Spinal cord (tissue), 9 donors: ENCODE measurements at regions not wholly inside any gene's neighbourhood (a gene's known extent, or its start where the extent isn't known, plus 50 kb on each side); places are given as distances from the start of the nearest gene placed in this dataset.
"Not testable (repeated sequence)": the region's sequence is repeated elsewhere in the genome, so short reads cannot be mapped to it uniquely, and the experiment has no call there.

Source experiments
- DNase-seq, 6 donors: peaks; one replicate each; pipeline versions ENCODE4 v3.0.0 to v3.0.0-alpha.2; 2013 to 2015; ENCODE audit warnings: low spot score in 6 of 6, low read depth in 4 of 6
- H3K27ac ChIP-seq: one replicate; pipeline ENCODE4 v1.5.1; 2013; ENCODE audit warnings: low read depth, low read length, control low read depth
- H3K27me3 ChIP-seq: one replicate; pipeline ENCODE4 v1.6.1; 2013; ENCODE audit warnings: low read length; ENCODE audit not compliant: control insufficient read depth, insufficient read depth
- H3K36me3 ChIP-seq: one replicate; pipeline ENCODE4 v1.6.1; 2013; ENCODE audit warnings: low read length; ENCODE audit not compliant: control insufficient read depth, insufficient read depth
- H3K4me1 ChIP-seq: one replicate; pipeline ENCODE4 v1.6.1; 2013; ENCODE audit warnings: low read length; ENCODE audit not compliant: control insufficient read depth, insufficient read depth
- H3K4me3 ChIP-seq: one replicate; pipeline ENCODE4 v1.5.1; 2013; ENCODE audit warnings: low read depth, low read length, control low read depth
- H3K9me3 ChIP-seq: one replicate; pipeline ENCODE4 v1.6.1; 2013; ENCODE audit warnings: low read length; ENCODE audit not compliant: control insufficient read depth, insufficient read depth
- WGBS: methylation state at CpG from one replicate; pipeline ENCODE4 v1.1.5; 2013; ENCODE audit warnings: missing lambda C conversion rate; ENCODE audit not compliant: insufficient coverage; 5-methylcytosine and 5-hydroxymethylcytosine counted together
- donor health status: healthy.

DNA sequence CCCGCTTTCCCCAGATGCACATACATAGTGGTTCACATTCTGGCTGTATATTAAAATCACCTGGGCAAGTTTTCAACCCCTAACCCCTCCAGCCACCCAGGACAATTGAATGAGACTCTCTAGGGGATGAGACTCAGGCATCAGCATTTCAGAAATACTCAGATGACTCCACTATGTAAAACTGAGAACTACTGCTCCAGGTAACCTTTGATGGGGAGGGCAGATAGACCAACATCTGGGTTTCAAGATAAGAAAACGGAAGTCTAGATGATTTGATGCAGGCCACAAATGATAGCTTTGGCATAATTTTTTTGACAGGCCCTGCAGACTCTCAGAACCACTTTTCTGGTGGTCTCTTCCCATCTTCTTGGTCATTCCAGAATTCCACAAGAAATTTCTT is 341.1 kb downstream of the EMP1 start:
- H3K36me3 ChIP-seq = no peaks in the 10 kb centered on the region
- no peak overlapping the region for H3K27ac ChIP-seq
- H3K27me3 ChIP-seq = no peaks in the 10 kb centered on the region
- 90% methylated on average over 1 of the region's 2 CpGs for WGBS
- H3K9me3 ChIP-seq = no peaks in the 10 kb centered on the region
- no peak for DNase-seq
- H3K4me1 ChIP-seq = peaks cover 4% of the 10 kb centered on the region
- no peak overlapping the region for H3K4me3 ChIP-seq

DNA sequence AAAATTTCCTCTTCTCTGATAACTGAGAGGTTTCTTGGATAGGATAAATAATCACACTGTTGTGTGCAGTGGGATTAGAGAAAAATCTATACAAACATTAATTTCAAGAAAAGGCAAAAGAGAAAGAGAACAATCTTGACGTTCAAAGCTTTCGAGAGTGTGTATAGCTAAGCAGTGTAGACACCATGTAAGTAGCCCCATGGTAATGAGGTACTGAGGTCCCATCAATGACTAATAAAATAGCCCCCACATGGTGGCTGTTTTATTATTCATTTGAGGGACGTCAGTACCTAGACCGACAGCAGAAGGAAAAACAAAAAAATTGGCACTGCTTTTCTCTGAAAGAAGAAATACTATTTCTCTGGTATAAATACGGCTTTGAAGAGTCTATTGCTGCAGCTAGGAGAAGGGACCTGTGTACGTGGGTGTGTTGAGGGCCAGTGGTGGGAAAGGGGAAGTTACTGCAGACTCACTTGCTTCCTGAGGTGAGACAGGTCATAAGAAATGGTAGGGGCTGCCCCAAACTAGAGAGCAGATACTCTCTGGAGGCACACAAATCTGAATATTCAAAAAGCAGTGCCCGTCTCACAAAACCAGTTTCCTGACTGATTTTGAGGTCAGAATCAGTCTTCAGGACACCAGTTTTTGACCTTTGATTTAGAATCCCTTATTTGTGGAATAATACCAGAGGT is 339.8 kb downstream of the EMP1 start:
- Histone ChIP-seq H3K9me3 (no peaks in the 10 kb centered on the region), H3K4me1 (peaks cover 4% of the 10 kb centered on the region), H3K36me3 (no peaks in the 10 kb centered on the region), H3K27ac (no peak overlapping the region), H3K4me3 (no peak overlapping the region), H3K27me3 (no peaks in the 10 kb centered on the region)
- DNase-seq = no peak
- WGBS = 91% methylated on average over 4 of the region's 7 CpGs

DNA sequence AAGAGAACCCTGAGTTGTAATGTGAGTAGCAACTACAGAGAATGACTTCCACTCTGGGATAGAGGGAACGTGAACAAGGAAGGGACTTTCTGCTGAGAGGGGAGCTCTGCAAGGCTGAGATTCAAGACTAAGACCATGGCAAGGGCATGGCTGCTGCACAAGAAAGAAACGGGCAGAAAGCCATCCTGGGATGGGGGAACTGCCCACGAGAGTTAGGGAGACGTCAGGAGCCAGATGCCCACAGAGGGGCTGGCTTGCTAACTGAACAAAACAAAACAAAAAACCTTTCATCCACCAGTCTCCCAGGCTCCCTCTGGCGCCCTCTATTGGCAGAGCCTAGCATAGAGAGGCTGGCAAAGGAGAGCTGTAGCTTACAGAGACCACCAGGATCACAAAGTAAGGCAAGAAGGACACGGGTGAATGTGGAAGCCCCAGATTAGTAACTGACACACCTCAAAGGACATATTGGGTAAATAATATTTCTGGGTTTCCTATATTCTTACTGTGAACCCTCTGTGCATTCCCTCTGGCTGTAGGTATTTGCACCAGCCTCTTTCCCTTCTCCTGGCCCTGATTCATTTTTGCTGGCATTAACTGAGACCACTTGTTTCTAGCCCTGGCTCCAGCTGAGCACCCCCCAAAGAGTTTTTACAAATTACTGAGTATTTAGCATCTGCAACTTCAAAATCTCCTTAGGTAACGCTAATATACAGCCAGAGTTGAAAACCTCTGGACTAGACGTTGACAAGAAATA is 338.3 kb downstream of the EMP1 start:
- 48% methylated on average over 4 of the region's 8 CpGs for WGBS
- Histone ChIP-seq H3K4me1 (peaks cover 4% of the 10 kb centered on the region), H3K27ac (no peak overlapping the region), H3K27me3 (no peaks in the 10 kb centered on the region), H3K9me3 (no peaks in the 10 kb centered on the region), H3K4me3 (no peak overlapping the region), H3K36me3 (no peaks in the 10 kb centered on the region)
- peak; percentile 40 to 93 (median 75) for DNase-seq

DNA sequence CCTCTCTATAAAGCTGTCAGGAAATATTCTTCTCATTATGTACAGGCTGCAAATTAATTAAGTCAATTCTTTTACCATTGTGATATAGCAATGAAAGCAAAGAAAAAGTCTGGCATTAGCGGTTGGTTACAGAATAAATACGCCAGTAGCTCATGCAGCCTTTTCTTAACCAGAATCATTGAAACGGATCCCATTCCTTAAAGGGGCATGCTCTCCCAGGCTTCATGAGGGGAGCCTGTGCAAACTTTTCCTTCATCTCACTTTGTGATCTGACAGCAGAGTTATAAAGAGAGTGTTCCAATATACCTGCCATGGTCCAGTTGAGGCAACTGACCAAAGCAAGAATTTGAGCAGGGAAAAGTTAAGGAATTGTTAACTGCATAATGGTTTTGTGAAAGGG is 337.7 kb downstream of the EMP1 start:
- 37% methylated on average over 2 of the region's 3 CpGs for WGBS
- Histone ChIP-seq H3K4me1 (peaks cover 4% of the 10 kb centered on the region), H3K27me3 (no peaks in the 10 kb centered on the region), H3K9me3 (no peaks in the 10 kb centered on the region), H3K36me3 (no peaks in the 10 kb centered on the region), H3K27ac (no peak overlapping the region), H3K4me3 (no peak overlapping the region)
- DNase-seq = peak in 2 of 6 donors; percentile 39 to 40

DNA sequence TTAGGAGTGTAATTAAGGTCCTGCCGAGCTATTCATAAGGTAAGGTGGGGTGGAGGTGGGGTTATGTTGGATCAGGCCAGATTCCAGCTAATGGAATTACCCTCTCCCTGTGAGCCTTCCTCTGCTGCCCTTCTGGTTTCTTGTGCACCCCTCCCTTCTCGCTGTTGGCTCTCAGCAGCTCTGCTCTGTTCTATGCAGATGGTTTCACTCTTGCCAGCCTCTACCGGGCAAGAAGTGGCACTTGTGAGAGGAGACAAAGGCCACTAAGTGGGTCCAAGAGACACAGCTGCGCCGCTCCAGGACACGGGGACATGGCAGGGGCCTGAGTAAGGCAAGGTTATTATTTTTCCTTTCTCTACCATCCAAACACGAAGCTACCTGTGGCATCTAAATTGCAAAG is 334.4 kb downstream of the EMP1 start:
- peak in 2 of 6 donors; percentile 16 to 27 for DNase-seq
- H3K4me3 ChIP-seq = no peak overlapping the region

DNA sequence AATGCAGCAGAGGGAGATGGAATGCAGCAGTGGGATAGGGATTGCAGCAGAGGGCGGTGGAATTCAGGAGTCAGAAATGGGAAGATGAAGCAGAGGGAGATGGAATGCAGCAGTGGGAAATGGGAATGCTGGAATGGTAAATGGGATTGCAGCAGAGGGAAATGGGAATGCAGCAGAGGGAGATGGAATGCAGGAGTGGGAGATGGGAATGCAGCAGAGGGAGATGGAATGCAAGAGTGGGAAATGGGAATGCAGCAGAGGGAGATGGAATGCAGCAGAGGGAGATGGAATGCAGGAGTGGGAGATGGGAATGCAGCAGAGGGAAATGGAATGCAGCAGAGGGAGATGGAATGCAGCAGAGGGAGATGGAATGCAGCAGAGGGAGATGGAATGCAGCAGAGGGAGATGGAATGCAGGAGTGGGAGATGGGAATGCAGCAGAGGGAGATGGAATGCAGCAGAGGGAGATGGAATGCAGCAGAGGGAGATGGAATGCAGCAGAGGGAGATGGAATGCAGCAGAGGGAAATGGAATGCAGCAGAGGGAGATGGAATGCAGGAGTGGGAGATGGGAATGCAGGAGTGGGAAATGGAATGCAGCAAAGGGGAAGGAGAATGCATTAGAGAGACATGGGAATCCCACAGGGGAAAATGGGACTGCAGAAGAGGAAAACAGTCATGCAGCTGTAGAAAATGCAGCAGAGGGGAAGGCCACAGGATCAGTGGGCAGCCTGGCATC is 329.8 kb downstream of the EMP1 start:
- H3K36me3 ChIP-seq, DNase-seq, H3K27ac ChIP-seq, H3K4me3 ChIP-seq, H3K27me3 ChIP-seq, H3K4me1 ChIP-seq, H3K9me3 ChIP-seq: not testable (repeated sequence)
- 94% methylated on average over 1 of the region's 1 CpG for WGBS

More for the DNA sequence above, 334.4 kb downstream of the EMP1 start:
- Histone ChIP-seq H3K36me3 (no peaks in the 10 kb centered on the region), H3K27me3 (no peaks in the 10 kb centered on the region), H3K4me1 (peaks cover 4% of the 10 kb centered on the region), H3K27ac (no peak overlapping the region), H3K9me3 (no peaks in the 10 kb centered on the region)
- 49% methylated on average over 2 of the region's 7 CpGs for WGBS

DNA sequence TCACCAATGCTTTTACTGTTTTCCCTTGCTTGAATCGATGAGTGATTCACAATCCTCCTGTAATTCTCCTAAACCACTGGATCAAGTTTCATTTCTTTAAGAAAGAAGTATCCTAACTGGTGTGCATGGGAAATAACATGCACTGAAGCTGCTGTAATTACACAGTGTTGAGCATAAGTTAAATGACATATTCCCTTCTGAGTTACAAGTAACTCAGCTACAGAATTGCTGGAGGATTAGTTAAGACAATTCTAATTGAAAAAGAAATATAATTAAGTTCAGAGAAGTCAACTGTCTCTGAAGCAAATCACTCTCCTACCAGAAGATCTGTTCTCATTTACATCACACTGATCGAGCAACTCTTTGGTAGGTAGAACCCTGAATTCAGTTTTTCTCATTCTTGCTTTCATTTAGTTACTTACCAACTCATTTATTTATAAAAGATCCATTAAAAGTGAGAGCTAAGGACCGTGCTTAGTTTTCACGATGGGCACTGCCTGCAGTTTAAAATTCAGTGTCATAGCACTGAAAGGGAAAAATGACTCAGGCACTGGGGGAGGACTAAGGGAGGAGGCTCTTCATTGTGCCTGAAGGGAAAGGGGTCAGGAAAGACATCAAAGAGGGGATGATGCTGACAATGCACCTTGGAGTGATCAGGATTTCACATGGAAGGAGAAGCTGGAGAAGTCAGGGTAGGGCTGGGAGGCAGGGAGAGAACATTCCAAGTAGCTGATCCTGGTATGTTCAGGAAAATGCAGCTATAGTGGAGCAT is 327.2 kb downstream of the EMP1 start:
- no peaks in the 10 kb centered on the region for H3K27me3 ChIP-seq
- no peaks in the 10 kb centered on the region for H3K4me1 ChIP-seq
- no peaks in the 10 kb centered on the region for H3K36me3 ChIP-seq
- H3K9me3 ChIP-seq = peaks cover 4% of the 10 kb centered on the region
- DNase-seq = peak in 1 of 6 donors; percentile 53
- no peak overlapping the region for H3K27ac ChIP-seq
- no peak overlapping the region for H3K4me3 ChIP-seq
- 42% methylated on average over 2 of the region's 4 CpGs for WGBS

DNA sequence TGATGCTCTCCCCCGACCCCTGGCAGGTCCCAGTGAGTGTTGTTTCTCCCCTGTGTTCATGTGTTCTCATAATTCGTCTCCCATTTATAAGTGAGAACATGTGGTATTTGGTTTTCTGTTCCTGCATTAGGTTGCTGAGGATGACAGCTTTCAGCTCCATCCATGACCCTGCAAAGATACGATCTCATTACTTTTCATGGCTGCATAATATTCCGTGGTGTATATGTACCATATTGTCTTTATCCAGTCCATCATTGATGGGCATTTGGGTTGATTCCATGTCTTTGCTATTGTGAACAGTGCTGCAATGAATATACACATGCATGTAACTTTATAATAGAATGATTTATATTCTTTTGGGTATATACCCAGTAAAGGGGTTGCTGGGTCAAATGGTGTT is 321.5 kb downstream of the EMP1 start:
- H3K27me3 ChIP-seq, H3K4me3 ChIP-seq, H3K36me3 ChIP-seq, H3K27ac ChIP-seq, H3K4me1 ChIP-seq, DNase-seq: not testable (repeated sequence)
- WGBS = no CpG with 5 or more reads among the region's 4 CpGs
- peaks cover 11% of the 10 kb centered on the region for H3K9me3 ChIP-seq

DNA sequence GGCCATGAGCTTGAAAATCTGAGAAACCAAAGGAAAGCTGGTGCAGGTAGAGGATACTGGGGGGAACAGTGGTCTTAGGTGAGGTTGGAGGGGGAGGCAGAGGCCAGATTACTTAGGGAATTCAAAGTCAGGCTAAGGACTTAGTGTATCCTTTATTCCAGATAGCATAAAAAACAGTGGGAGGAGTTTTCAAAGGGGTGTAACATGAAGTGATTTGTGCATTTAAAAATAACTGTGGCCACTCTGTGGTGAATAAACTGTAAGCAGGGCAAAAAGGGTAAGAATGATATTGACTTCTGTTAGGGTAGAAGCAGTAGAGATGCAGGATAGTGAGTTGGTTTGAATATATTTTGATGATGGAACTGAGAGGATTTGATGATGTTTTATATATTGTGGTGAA is 313.2 kb downstream of the EMP1 start:
- H3K27ac ChIP-seq = no peak overlapping the region
- H3K36me3 ChIP-seq = no peaks in the 10 kb centered on the region
- H3K4me1 ChIP-seq = no peaks in the 10 kb centered on the region
- H3K27me3 ChIP-seq = no peaks in the 10 kb centered on the region
- DNase-seq = no peak
- H3K4me3 ChIP-seq = no peak overlapping the region
- H3K9me3 ChIP-seq = no peaks in the 10 kb centered on the region
